ENCODE measurements at regions not wholly inside any gene's neighbourhood (a gene's known extent, or its start where the extent isn't known, plus 50 kb on each side); places are given as distances from the start of the nearest gene placed in this dataset.

DNA sequence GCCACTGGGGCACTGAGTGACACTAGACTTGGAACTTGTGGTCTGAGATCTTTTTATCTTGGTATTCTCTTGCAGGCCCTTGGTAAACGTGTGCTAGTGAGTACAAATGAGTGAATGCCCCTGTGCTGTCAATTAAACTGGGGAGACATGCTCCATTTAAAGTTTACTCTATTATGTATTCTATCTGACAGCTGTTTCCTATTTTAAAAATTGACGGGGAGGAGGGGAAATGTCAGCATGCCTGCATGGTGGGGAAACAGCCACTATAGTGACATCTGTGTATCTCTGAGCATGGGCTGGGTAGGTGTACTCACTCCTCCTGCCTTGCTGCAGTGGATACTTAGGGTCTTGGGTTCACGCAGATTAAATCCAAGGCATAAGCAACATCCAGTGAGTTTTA, 59.0 kb upstream of the IKBKE start:
- DNase-seq: no peak

DNA sequence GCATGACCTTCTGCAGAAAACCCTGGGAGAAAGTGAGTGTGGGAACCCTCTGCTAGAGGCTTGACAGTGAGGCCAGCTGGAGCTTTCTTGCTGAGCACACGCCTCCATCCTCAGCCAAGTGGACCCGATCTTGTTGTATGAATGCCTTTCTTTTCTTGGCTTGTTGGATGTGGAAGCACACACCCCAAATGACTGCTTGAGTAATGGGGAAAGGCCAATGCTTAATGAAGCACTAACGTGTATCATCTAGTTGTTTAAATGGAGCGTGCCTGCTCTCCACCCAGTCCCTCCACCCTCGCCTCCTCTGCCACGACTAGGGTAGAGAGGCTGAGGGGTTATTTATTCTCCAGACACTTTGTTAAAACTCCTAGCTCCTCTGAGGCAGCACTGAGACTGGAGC, 54.3 kb upstream of the IKBKE start:
- no peak for DNase-seq

DNA sequence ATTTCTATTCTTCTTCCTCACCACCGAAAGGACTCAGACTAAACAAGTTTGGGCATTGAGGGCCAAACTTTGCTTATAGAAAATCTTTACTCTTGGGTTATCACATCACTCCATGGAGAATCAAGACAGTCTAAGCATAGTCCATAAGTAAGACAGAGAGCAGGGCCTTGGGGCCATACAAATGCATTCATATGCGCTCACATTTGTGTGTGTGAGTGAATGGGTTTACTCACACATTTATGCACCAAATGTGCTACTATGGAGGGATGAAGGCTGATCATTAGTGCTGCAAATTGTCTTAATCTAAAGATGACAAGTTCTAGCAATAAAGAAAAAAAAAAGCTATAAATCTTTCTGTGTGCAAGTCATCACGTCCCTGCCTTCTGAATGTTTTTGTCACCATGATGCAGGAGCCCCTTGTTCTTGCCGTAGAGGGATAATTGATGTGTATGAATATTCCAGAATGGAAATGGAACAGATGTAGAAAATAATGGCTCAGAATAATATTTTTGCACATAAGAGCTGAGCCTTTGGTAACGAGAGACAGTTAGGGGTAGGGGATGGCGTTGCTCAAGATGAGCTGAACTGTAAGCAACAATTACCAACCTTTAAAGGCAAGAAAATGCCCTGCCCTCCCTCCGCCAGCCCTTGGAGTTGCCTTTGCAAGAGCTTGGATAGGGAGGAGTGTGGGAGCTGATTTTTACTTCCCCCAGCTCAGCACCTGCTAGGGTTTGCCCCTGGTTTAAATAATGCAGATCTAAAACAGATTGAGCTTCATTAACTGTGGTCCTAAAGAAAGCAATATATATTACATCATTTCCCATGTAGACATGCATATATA, 52.3 kb upstream of the IKBKE start:
- no peak for DNase-seq

DNA sequence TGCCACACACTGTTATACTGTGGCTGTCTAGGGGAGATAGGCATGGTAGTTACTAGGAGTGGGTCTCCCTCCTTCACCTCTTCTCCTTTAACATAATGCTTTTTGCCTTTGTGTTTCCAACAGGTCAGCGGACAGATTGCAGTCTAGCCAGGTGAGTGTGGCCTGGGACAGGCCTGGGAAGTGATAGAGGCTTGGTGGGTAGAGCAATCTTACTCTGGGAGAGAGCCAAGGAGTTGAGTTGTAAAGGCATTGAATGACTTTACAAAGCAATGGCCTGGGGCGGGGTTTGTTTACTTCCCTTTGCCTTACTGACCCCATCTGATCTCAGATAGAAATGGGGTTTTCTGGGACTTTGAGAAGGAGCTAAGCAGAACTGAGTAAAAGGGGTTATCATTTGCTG, 51.0 kb upstream of the IKBKE start:
- DNase-seq: peak; percentile 14

DNA sequence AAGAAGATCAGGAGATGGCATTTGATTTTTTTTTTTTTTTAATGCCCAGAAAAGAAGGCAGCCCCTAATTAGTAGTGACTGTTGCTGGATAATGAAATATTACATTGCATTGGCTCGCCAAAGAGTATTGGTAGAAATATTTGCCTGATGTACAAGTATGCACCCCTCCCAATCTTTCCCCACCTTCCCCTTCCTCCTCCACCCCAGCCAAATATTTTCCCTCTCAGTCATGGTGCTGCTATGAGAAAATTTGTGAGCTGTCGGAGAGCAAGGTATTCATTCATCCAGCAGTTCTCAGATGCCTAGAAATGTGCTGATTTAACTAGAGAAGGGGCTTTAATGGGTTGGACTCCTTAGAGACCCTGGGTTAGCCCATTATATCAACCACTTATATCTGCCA, 50.5 kb upstream of the IKBKE start:
- DNase-seq: peak; percentile 81

DNA sequence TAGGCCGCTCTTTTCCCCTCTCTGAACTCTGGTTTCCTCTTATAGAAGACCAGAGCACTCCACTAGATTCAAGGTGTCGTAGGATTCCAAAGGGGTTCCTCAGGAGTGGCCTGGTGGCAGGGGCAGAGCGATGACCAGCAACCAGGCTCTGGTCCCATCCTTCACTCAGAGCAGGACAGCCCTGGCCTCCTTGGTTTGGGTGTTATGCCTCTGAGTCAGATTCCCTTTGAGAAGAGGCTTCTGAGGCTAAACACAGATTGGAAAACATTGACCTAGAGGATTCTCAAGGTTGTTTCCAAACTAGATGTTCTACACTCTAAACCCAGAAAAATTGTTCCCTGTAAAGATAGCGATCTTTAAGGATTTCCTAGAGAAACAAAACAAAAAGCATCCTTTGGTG, 49.8 kb upstream of the IKBKE start:
- peak; percentile 18 for DNase-seq
